H1 (cell line): ENCODE measurements at regions not wholly inside any gene's neighbourhood (a gene's known extent, or its start where the extent isn't known, plus 50 kb on each side); places are given as distances from the start of the nearest gene placed in this dataset.
"Not testable (repeated sequence)": the region's sequence is repeated elsewhere in the genome, so short reads cannot be mapped to it uniquely, and the experiment has no call there.

Source experiments
- CTCF ChIA-PET: fragments of 300-600 bp; sonication (Branson Sonifier 250); formaldehyde crosslinking; loops from one replicate; lab custom pipeline; 2021; ENCODE audit not compliant: partially characterized antibody; lab: Charles Lee
- POLR2A ChIA-PET: fragments of 300-600 bp; sonication (Branson Sonifier 250); formaldehyde crosslinking; loops from one replicate; lab custom pipeline; 2021; ENCODE audit warnings: inconsistent platforms; ENCODE audit not compliant: partially characterized antibody; lab: Charles Lee
- DNase-seq, 2 experiments: peaks; one replicate each; pipeline versions ENCODE4 v3.0.0 to v3.0.0-alpha.2; 2010 to 2022; ENCODE audit warnings: low spot score in 2 of 2, low read depth in 1 of 2, mixed read lengths in 1 of 2
- FAIRE-seq: peaks from 2 replicates; lab custom pipeline; 2011; peaks lifted over from hg19 to GRCh38; lab: Jason Lieb, UNC
- H2AFZ ChIP-seq: 2 replicates; pipeline ENCODE4 v1.8.1; 2012; ENCODE audit warnings: low read length, inconsistent platforms
- H2AK5ac ChIP-seq: 2 replicates; pipeline ENCODE4 v1.6.1; 2013; ENCODE audit warnings: low read depth, low read length
- H2BK120ac ChIP-seq: replicated peaks from 2 replicates; pipeline ENCODE3; 2013; ENCODE audit warnings: low read depth, low read length, inconsistent platforms
- H2BK12ac ChIP-seq: 2 replicates; pipeline ENCODE4 v1.6.1; 2013; ENCODE audit warnings: low read depth, low read length
- H2BK15ac ChIP-seq: 2 replicates; pipeline ENCODE4 v1.6.1; 2013; ENCODE audit warnings: low read length
- H2BK20ac ChIP-seq: 2 replicates; pipeline ENCODE4 v1.6.1; 2013; ENCODE audit warnings: low read length
- H2BK5ac ChIP-seq: 2 replicates; pipeline ENCODE4 v1.6.1; 2013; ENCODE audit warnings: low read depth, low read length
- H3K14ac ChIP-seq: 2 replicates; pipeline ENCODE4 v1.6.1; 2013; ENCODE audit warnings: inconsistent platforms; ENCODE audit not compliant: insufficient read length
- H3K18ac ChIP-seq: 2 replicates; pipeline ENCODE4 v1.6.1; 2013; ENCODE audit warnings: low read length; ENCODE audit errors: extremely low read depth
- H3K23ac ChIP-seq: 2 replicates; pipeline ENCODE4 v1.6.1; 2013; ENCODE audit warnings: inconsistent platforms; ENCODE audit not compliant: insufficient read length
- H3K23me2 ChIP-seq: 2 replicates; pipeline ENCODE4 v1.6.1; 2013; ENCODE audit warnings: low read depth, low read length
- H3K27ac ChIP-seq: 2 replicates; pipeline ENCODE4 v1.6.1; 2011; ENCODE audit warnings: low read depth, low read length, inconsistent platforms
- H3K27me3 ChIP-seq, 4 experiments: replicated peaks in 1 of 4; 1 replicate in 1 of 4; 2 replicates in 3 of 4; pipeline versions ENCODE4 v1.6.1 to v1.8.1; 2011 to 2013; ENCODE audit warnings: low read length in 3 of 4, mild to moderate bottlenecking in 3 of 4, inconsistent platforms in 2 of 4, mixed read lengths in 2 of 4, moderate library complexity in 1 of 4; ENCODE audit not compliant: control insufficient read depth in 3 of 4, insufficient read depth in 3 of 4; ENCODE audit errors: extremely low read depth in 1 of 4
- H3K36me3 ChIP-seq, 4 experiments: 2 replicates each; pipeline versions ENCODE4 v1.6.1 to v1.8.1; 2011 to 2013; ENCODE audit warnings: mild to moderate bottlenecking in 4 of 4, low read length in 3 of 4, moderate library complexity in 2 of 4, control low read depth in 1 of 4, inconsistent platforms in 1 of 4; ENCODE audit not compliant: insufficient read depth in 4 of 4, control insufficient read depth in 2 of 4
- H3K4ac ChIP-seq: replicated peaks from 2 replicates; pipeline ENCODE3; 2013; ENCODE audit warnings: low read length, low read depth, mixed read lengths, inconsistent platforms; ENCODE audit not compliant: insufficient read length
- H3K4me1 ChIP-seq, 4 experiments: replicated peaks in 1 of 4; 1 replicate in 1 of 4; 2 replicates in 3 of 4; pipeline versions ENCODE4 v1.6.1 to v1.8.1; 2011 to 2013; ENCODE audit warnings: low read length in 3 of 4, inconsistent platforms in 2 of 4, mixed read lengths in 1 of 4; ENCODE audit not compliant: insufficient read depth in 4 of 4, control insufficient read depth in 3 of 4
- H3K4me2 ChIP-seq, 2 experiments: 2 replicates each; pipeline versions ENCODE4 v1.6.1 to v1.8.1; 2011 to 2013; ENCODE audit warnings: low read depth in 2 of 2, low read length in 2 of 2, control low read depth in 1 of 2, inconsistent platforms in 1 of 2, mild to moderate bottlenecking in 1 of 2; ENCODE audit not compliant: insufficient read depth in 1 of 2
- H3K4me3 ChIP-seq, 4 experiments: fragments of 200-600, 300-600 bp in 1 of 4; sonication (generic), shearing (Covaris generic), sonication (Bioruptor Twin) in 1 of 4; 2 replicates each; pipeline versions ENCODE4 v1.5.1 to v1.8.1; 2011 to 2016; ENCODE audit warnings: low read length in 4 of 4, low read depth in 3 of 4, control low read depth in 2 of 4, inconsistent platforms in 2 of 4, mild to moderate bottlenecking in 2 of 4, mixed read lengths in 1 of 4, moderate library complexity in 1 of 4; ENCODE audit not compliant: insufficient read depth in 2 of 4; ENCODE audit errors: extremely low read depth in 1 of 4
- H3K56ac ChIP-seq: replicated peaks from 2 replicates; pipeline ENCODE3; 2013; ENCODE audit warnings: low read depth, mild to moderate bottlenecking, mixed read lengths, low read length, inconsistent platforms; ENCODE audit not compliant: insufficient read length
- H3K79me1 ChIP-seq: 2 replicates; pipeline ENCODE4 v1.6.1; 2013; ENCODE audit warnings: low read depth, low read length, control low read depth
- H3K79me2 ChIP-seq, 2 experiments: 2 replicates each; pipeline versions ENCODE4 v1.6.1 to v1.8.1; 2012 to 2013; ENCODE audit warnings: low read length in 2 of 2, mild to moderate bottlenecking in 2 of 2, inconsistent platforms in 1 of 2; ENCODE audit not compliant: insufficient read depth in 2 of 2, control insufficient read depth in 1 of 2
- H3K9ac ChIP-seq, 4 experiments: replicated peaks in 1 of 4; 1 replicate in 1 of 4; 2 replicates in 3 of 4; pipeline versions ENCODE4 v1.6.1 to v1.8.1; 2011 to 2013; ENCODE audit warnings: low read depth in 3 of 4, low read length in 3 of 4, control low read depth in 2 of 4, mild to moderate bottlenecking in 2 of 4, moderate library complexity in 2 of 4, inconsistent platforms in 1 of 4; ENCODE audit errors: extremely low read depth in 1 of 4
- H3K9me3 ChIP-seq, 2 experiments: 2 replicates each; pipeline versions ENCODE4 v1.6.1 to v1.8.1; 2012 to 2013; ENCODE audit warnings: mild to moderate bottlenecking in 2 of 2, moderate library complexity in 2 of 2, control low read depth in 1 of 2, inconsistent platforms in 1 of 2, low read depth in 1 of 2, low read length in 1 of 2, mixed read lengths in 1 of 2; ENCODE audit not compliant: insufficient read depth in 2 of 2
- H4K20me1 ChIP-seq, 2 experiments: replicated peaks in 1 of 2; 2 replicates each; pipeline versions ENCODE3 to v1.8.1; 2011 to 2013; ENCODE audit warnings: inconsistent platforms in 2 of 2, low read length in 2 of 2, mild to moderate bottlenecking in 1 of 2; ENCODE audit not compliant: insufficient read depth in 2 of 2, control insufficient read depth in 1 of 2
- H4K5ac ChIP-seq: 2 replicates; pipeline ENCODE4 v1.6.1; 2013; ENCODE audit warnings: low read length, low read depth, mixed read lengths, inconsistent platforms; ENCODE audit not compliant: insufficient read length
- H4K8ac ChIP-seq: 2 replicates; pipeline ENCODE4 v1.8.0; 2013; ENCODE audit warnings: mild to moderate bottlenecking, moderate library complexity, low read length, inconsistent platforms; ENCODE audit not compliant: insufficient read depth; ENCODE audit errors: extremely low read depth
- H4K91ac ChIP-seq: replicated peaks from 2 replicates; pipeline ENCODE3; 2013; ENCODE audit warnings: low read length, mixed read lengths, inconsistent platforms; ENCODE audit not compliant: insufficient read length
- WGBS, 2 experiments: shearing (Covaris generic) in 1 of 2; methylation state at CpG; one replicate each; pipeline versions ENCODE4 v1.1.6 to v1.1.7; 2013 to 2015; ENCODE audit warnings: low lambda C conversion rate in 2 of 2, mixed read lengths in 2 of 2, inconsistent platforms in 1 of 2, low coverage in 1 of 2, missing lambda C conversion rate in 1 of 2; ENCODE audit not compliant: insufficient replicate concordance in 2 of 2, insufficient coverage in 1 of 2, insufficient read length in 1 of 2; ENCODE audit errors: extremely low coverage in 1 of 2, missing lambda C conversion rate in 1 of 2; 5-methylcytosine and 5-hydroxymethylcytosine counted together

GRCh38 chr4:56592417-56592816, 86.8 kb downstream of the ARL9 start:
- CTCF ChIA-PET, H3K23me2 ChIP-seq, FAIRE-seq, H3K79me1 ChIP-seq, H3K18ac ChIP-seq, H2AK5ac ChIP-seq, H3K4me2 ChIP-seq, H2AFZ ChIP-seq, H3K4ac ChIP-seq, DNase-seq, H3K4me1 ChIP-seq, H4K8ac ChIP-seq, H2BK20ac ChIP-seq, H3K4me3 ChIP-seq, H4K5ac ChIP-seq, H3K14ac ChIP-seq, H3K27ac ChIP-seq, H3K9ac ChIP-seq, H4K91ac ChIP-seq, H3K56ac ChIP-seq, H4K20me1 ChIP-seq, H2BK12ac ChIP-seq, H3K9me3 ChIP-seq, H2BK120ac ChIP-seq, H3K23ac ChIP-seq, H3K27me3 ChIP-seq, H3K79me2 ChIP-seq, POLR2A ChIA-PET, H2BK15ac ChIP-seq, H3K36me3 ChIP-seq, H2BK5ac ChIP-seq: not testable (repeated sequence)
- 87% methylated on average over 16 of the region's 41 CpGs; no CpG with 5 or more reads in 1 of the 2 experiments for WGBS, 2 experiments
